ENCODE measurements at regions not wholly inside any gene's neighbourhood (a gene's known extent, or its start where the extent isn't known, plus 50 kb on each side); places are given as distances from the start of the nearest gene placed in this dataset.

GRCh38 chr4:138014590-138015288 lies 227.4 kb downstream of the SLC7A11 start:
- DNase-seq = no peak

GRCh38 chr4:138013625-138014024 lies 228.5 kb downstream of the SLC7A11 start:
- DNase-seq = no peak

- no peak for DNase-seq
Observed at GRCh38 chr4:138010639-138011038, 231.5 kb downstream of the SLC7A11 start.

- DNase-seq = no peak
Observed at GRCh38 chr4:138007572-138007971, 234.6 kb downstream of the SLC7A11 start.

DNA sequence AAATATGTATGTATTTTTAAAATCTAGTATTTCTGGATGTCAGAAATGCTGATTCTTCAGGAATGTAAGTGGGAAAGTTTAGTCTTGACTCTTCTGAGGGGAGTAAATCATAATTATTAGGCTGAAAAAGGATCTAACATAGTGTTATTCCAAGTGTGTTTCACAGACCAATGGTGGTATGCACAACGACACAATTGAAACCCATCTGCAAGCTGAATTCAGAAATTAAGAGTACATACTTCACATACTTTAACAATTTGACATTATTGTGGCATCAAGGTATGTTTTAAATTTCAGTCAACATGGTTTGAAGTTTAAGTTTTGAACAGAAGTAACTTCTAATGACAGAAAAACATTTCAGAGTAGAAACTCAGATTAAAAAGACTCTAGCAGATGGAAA lies 236.7 kb downstream of the SLC7A11 start:
- DNase-seq = no peak

DNA sequence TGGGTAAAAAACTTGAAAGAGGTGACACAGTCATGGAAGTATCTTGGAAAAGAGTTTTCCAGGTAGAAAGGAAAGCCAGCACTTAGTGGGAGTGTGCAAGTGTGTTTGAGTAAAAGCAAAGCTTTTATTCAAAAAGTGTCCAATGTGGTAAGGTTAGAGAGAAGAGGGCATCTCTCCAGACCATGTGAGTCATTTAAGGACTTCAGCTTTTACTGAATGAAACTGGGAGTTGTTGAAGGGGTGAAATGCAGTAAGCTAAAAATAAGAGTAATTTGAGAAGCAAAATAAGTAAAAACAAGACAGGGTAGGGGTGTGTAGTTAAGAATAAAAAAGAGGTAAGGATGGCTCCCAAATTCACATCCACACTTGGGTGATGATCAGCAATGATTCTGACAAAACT lies 238.9 kb downstream of the SLC7A11 start:
- no peak for DNase-seq

DNA sequence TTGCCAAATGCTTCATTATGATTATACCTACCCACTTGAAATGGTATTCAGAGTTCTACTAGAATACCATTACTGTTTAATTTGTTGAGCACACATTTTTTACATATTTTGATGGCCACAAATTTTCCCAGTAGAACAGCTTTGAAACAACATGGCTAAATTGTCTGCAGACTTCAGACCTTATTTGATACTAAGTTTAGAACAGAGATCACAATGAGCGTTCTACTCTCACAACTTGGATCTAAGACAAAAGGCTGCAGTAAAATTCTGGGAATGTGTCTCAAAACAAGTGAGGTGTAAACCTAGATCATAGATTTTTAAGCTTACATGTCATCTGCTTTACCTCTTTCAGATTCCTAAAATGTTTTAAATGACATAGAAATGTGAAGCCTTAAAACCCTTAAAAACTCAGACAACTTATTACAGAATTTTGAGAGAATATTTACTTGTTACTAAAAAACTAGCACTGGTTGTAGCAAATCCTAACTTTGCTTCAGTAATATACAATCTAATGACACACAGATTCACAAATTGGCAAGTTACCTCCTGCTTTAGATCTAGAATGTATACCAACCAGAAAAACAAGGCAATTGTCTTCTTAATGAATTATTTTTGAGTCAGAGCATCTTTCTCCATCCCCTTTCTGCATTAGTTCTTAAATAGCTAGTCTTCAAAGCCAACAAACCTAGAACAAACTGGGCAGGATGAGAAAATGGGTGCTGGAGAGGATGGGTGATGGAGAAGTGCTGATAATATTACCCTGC lies 243.3 kb downstream of the SLC7A11 start:
- DNase-seq = no peak

GRCh38 chr4:137997496-137997895 lies 244.7 kb downstream of the SLC7A11 start:
- DNase-seq = no peak

- no peak for DNase-seq
Observed at GRCh38 chr4:137994853-137995252, 247.3 kb downstream of the SLC7A11 start.

- DNase-seq = no peak
Observed at GRCh38 chr4:137993232-137993631, 248.9 kb downstream of the SLC7A11 start.

DNA sequence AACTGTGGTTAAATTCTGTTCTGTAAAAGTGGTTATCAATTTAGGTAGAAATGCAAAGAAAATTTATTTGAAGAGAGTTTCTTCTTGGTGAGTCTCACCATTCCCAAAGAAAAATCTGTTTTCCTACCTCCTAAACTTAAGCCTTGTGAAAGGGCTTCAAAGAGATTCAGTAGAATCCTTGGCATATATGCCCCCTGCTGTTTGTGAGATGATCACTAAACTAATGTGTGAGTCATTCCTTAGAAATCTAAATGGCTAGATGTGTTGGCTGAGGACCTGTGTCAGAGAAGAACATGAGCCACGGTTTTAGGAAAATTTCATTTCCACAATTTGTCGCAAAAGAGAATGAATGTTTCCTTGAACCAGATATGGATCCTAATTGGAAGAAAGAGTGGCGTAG lies 260.9 kb downstream of the SLC7A11 start:
- DNase-seq = no peak

GRCh38 chr4:137980641-137981040 lies 261.5 kb downstream of the SLC7A11 start:
- DNase-seq = no peak

DNA sequence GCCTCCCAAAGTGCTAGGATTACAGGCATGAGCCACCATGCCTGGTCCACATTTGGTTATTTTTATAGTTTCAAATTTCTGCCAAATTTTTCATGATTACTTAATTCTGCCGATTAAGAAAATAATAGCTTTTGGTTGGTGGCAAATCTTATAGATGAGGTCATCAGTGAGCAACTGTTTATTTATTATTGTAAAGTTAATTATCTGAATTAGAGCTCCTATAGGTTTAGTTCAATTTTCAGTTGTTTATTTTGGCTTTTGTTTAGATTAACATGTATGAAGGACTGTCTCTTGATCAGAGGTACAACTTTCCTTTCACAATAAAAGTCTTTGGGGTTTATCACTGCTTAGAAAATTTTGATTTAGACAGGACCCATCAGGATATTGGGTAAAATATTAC lies 262.2 kb downstream of the SLC7A11 start:
- no peak for DNase-seq

DNA sequence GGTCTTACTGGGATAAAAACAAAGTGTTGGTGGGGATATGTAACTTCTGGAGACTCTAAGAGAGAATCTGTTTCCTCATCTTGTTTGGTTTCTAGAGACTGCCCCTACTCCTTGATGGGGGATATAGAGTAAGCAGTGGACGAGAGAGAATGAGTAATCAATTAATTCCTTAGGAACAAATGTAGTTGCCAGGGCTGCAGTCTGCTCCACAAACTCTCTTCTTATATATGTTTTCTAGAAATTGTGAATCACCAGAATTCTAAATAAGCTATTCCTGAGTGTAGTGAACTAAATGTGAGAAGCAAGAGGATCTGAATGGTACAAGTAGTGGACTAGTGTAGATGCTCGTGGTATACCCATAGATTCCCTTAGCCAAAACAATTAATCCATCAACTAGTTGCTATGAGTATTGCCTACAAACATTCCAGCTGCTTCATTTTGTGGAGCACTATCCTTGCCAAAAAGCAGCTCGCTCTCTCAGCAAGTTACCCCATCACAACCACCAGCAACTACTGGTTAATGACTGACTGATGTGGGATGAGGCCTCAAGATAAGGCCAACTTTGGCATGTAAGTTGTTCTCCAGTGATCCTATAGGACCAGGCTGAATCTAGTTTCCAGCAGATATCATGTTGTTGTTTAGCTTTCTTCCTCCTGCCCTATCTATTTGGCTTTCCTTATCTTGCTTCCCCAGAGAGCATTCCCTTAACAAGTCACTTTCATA lies 273.0 kb downstream of the SLC7A11 start:
- no peak for DNase-seq

DNA sequence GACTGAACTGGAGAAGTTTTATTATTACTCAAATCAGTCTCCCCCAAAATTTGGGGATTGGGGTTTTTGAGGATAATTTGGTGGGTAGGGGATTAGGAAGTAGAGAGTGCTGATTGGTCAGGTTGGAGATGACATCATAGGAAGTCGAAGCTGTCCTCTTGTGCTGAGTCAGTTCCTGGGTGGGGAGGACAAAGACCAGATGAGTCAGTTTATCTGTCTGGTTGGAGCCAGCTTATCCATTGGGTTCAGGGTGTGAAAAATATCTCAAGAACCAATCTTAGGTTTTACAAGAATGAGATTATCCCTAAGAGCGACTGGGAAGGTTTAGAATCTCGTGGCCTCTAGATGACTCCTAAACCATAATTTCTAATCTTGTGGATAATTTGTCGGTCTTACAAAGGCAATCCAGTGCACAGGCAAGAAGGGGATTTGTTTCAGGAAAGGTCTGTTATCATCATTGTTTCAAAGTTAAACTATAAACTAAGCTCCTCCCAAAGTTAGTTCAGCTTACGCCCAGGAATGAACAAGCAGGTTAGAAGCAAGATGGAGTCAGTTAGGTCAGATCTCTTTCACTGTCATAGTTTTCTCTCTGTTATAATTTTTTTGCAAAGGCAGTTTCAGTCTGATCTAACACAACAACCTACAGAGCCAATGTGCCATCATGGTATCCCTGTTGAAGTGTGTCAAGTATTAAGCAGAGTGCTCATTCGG lies 274.5 kb downstream of the SLC7A11 start:
- DNase-seq = no peak

- no peak for DNase-seq
Observed at GRCh38 chr4:137966504-137966903, 275.6 kb downstream of the SLC7A11 start.

- no peak for DNase-seq
Observed at GRCh38 chr4:137961051-137961438, 281.1 kb downstream of the SLC7A11 start.

GRCh38 chr4:137960371-137961050 lies 281.6 kb downstream of the SLC7A11 start:
- DNase-seq = no peak

GRCh38 chr4:137957806-137958205 lies 284.3 kb downstream of the SLC7A11 start:
- no peak for DNase-seq

DNA sequence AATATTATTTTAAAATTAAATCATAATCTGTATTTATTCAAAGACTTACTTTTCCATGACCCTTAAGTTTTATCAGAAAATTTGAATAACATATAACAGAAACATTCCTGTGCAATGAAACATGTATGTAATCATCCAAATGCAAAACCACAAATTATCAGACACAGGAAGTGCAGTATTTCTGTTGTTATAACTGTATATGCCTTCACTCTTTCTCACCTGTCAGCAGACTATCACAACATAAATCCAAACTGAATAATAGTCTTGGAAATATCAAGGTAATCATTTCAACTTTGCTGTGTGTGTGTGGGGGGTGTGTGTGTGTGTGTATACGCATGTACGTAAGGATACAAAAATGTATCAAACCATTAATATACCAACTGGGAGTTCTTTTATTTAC lies 285.9 kb downstream of the SLC7A11 start:
- DNase-seq = no peak

- no peak for DNase-seq
Observed at GRCh38 chr4:137955595-137955994, 286.6 kb downstream of the SLC7A11 start.

DNA sequence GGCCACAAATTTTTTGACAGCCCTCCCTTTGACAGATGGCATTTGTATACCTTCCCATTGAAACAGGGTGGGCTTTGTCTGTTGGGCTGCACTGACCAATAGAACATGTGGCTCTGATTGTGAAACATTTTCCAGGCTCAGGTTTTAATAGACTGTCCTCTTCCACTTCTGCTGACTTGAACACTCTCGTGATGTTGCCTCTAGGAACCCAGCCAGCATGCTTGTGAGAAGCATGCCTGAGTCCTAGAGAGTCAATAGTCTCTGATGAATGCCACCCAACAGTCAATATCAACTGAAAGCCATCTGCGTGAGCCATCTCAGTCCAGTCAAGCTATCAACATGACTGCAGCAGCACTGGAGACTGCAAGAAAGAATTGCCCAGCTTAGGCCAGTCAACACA lies 290.0 kb downstream of the SLC7A11 start:
- DNase-seq = no peak

DNA sequence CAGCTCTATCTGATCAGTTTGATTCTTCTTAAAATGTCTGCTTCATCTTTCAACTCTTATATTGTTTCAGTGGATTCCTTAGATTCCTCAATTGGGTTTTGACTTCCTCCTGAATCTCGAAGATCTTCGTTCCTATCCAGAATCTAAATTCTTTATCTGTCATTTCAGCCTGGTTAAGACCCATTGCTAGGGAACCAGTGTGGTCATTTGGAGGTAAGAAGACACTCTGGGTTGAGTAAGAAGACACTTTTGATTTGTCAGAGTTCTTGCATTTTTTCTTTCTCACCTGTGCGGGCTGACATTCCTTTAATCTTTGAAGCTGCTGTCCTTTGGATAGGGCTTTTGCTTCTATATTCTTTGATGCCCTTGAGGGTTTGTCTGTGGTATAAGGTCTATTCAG lies 291.9 kb downstream of the SLC7A11 start:
- no peak for DNase-seq

Measured in NCI-H2081 (cell line).